Renal cortical epithelial cell (primary cell): ENCODE measurements at regions not wholly inside any gene's neighbourhood (a gene's known extent, or its start where the extent isn't known, plus 50 kb on each side); places are given as distances from the start of the nearest gene placed in this dataset.

Source experiments
- DNase-seq: peaks from one replicate; pipeline ENCODE4 v3.0.0-alpha.2; 2011; ENCODE audit warnings: low read depth

DNA sequence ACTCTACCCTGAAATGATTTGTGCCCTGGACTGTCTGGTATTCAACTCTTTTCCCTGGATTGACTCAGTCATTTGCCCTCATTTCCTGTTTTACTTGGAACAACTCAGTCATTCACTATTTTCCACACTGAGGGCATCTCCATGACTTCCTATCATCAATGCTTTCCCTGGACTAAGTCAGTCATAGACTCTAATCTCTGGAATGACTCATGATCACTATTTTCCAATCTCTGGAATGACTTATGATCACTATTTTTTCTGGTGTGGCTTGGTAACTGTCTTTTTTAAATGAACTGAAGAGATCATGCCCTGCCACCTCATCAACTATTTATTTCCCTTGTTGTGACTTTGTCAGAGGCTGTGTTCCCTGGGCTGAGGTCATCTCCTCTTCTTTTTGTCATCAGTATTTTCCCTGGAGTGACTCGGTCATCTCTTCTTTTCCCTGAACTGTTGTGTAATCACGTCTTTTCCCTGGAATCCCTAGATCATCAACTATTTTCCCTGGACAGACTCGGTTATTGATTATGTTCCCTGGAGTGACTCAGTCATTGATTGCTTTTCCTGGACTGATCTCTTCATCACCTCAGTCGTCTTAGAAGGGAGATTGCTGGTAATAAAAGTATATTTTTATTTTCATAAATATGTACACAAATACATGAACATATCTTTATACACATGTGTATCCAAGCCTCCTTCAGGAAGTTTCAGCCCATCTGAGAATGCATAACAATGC lies 327.1 kb upstream of the VCX start:
- DNase-seq: peak; percentile 27

DNA sequence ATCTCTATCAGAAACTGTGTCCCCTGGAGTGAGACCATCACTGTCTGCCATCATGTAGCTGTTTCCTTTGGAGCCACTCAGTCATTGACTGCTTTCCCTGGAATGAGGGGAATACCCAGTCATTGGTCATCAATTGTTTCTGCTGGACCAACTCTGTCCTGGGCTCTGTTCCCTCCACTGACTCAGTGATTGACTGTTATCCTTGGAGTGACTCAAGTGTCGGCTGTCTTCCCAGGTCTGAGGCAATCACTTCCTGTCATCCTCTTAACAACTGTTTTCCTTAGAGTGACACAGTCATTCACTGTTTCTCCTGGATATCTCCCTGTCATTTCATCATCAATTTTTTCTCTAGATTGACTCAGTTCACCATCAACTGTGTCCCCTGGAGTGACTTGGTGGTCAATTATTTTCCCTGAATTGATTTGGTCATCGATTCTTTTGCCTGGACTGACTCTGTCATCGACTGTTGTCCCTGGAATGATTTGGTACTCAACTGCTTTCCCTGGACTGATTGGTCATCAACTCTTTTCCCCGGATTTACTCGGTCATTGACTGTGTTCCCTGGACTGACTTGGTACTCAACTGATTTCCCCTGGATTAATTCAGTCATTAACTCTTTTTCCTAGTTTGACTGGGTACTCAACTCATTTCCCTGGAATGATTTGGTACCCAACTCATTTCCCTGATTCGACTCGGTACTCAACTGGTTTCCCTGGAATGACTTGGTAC lies 327.9 kb upstream of the VCX start:
- peak; percentile 45 for DNase-seq

- DNase-seq: no peak
Observed at GRCh38 chrX:7512845-7513244, 330.1 kb upstream of the VCX start.

GRCh38 chrX:7503251-7503650 lies 339.7 kb upstream of the VCX start:
- no peak for DNase-seq

DNA sequence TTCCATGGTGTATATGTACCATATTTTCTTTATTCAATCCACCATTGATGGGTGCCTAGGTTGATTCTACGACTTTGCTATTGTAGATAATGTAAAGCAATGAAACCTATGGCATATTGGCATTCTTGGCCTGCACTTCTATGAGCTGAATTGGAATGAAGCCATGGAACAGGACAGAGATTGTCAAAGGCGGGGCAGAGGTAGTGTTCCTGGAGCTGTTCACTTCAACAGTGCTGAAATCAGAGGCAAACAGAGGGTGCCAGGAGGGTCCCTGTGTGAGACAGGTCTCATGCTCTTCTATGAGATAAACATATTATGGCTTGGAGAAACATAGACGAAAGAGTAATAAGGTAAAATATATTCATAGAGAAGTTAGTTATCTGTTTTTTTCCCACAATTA lies 342.6 kb upstream of the VCX start:
- DNase-seq: no peak

- no peak for DNase-seq
Observed at GRCh38 chrX:7486505-7486904, 338.6 kb upstream of the PUDP start.

- DNase-seq: no peak
Observed at GRCh38 chrX:7485061-7485460, 337.1 kb upstream of the PUDP start.

DNA sequence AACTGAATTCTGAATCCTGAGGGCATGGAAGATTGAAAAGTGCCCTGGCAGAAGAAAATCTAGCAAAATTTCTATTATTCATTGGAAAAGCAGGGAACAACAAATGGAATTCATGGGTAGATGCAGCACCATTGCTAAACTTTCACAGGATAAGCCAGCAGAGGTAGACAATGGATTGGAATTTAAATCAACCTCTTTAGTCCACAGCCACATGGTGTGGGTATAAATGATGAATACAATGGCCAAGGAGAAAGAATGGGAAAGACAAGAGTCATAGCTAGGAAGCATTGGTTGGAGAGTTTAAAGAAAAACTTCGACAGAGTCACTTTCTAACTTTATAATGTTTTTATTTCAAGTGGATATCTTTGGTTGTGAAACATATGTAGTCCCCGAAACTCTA lies 332.8 kb upstream of the PUDP start:
- DNase-seq: no peak

GRCh38 chrX:7462110-7462509 lies 314.2 kb upstream of the PUDP start:
- DNase-seq: no peak

GRCh38 chrX:7461051-7461450 lies 313.1 kb upstream of the PUDP start:
- DNase-seq: peak; percentile 29

DNA sequence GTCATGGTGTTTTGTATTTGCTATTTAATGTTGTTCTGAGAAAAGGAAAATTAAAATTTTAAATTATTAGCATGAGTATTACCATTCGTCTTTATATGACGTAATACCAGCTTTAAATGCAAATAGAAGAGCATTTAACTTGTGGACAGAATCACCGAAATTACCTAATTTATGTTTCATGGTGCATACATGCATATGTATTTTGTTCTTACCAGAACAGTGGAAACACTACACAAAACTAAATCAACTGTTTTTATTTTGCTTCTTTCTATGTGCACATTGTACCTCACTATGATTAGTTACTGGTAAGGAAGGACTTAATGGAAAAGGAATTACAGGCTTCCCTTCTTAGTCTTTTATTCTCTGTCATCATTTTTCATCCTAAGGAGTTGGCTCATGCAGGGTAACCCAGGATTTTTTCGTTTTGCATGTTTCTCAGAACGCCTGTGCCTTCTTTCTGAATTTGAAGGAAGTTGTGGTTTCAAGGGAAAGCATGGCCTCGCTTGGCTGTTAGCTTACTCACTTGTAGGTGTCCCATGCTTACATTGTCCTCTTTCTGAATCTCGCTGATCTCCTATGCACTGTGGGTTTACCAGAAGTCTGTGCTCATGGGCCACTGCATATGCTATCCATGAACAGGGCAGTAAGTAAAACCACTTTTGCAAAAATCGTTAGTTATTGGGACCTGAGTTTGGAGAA lies 300.0 kb upstream of the PUDP start:
- no peak for DNase-seq

DNA sequence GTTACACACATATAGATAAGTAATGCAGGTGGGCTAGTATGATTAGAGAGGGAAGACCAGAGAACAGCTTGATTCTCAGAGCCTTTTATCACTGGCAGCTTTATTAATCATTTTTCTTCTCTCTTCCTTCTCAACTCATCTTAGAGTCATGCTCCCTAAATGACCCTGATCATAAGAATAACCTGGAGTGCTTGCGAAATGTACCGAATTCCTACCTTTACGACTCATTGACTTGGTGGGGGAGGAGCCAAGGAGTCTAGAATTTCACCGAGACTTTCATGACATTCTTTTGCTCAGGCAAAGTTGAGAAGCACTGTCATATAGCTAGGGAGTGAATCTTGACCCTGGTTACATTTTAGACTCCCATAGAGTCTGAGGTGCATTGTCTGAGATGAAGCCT lies 298.9 kb upstream of the PUDP start:
- DNase-seq: peak; percentile 82

DNA sequence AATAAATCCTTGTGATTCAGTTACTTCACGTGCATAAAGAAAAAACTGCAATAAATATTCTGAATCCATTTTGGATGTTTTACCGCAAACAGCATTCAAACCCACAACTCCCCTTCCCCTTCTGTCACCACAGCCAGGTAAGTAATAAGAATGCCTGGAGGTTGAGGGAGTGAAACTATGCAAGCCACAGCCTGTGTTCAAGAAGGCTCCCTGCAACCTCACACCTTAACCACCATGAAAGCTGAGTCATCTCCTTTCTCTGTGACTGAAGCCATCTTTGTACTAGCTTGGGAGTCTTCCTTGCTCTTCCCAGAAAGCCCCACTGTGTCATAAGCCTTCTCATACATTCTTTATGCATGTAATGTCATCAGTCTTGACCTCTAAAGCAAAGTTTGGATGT lies 297.0 kb upstream of the PUDP start:
- DNase-seq: peak; percentile 54

DNA sequence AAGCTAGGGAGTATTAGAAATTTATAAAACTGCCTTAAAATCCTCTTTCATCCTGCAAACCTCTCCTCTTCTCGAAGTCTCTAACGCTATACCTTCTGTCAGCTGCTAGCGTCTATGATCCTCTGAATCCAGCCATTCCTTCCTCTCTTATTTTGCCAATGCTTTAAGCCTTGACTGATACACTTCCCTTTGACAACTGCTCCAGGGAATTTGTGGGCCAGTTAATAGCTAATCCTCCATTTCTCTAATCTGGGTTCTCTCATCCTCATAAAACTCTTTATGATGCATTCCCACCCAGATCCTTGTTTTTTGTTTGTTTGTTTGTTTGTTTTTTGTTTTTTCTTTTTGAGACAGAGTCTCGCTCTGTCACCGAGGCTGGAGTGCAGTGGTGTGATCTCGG lies 293.6 kb upstream of the PUDP start:
- DNase-seq: peak; percentile 29

DNA sequence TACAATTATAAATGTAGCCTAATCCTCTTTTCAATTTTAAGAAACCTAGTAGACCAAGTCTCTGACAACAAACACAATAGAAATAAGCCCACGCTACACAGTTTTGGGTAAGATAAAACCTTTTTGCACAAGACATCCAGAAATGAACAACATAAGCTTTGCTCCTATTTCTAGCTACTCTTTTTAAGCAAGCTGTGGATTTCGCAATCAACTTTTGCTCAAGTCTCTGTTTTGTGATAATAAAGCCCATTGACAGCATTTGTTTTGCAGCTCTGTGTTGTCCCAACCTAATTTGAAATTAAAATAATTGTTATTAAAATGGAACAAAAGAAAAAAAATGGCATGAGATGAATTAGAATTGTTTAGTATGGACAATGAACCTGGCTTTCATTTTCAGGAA lies 287.9 kb upstream of the PUDP start:
- peak; percentile 10 for DNase-seq

- no peak for DNase-seq
Observed at GRCh38 chrX:7432901-7433300, 284.9 kb upstream of the PUDP start.

- DNase-seq: no peak
Observed at GRCh38 chrX:7420717-7421116, 272.8 kb upstream of the PUDP start.

DNA sequence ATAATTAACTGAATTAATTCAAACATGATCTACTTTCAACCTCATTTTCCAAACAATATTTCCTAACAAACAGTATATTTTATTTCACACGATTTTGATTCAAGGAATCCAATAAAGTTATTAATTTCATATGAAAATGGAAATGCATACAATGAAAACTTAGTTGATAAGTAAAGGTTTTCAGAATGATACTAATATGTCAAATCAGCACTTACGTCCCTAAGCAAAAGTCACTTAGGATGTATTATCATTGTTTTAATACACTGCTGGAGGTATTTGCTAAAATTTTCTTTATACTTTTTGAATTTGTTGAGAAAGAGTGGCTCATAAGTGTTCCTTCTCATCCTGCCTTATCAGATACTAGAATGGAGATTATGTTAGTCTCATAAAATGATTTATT lies 266.8 kb upstream of the PUDP start:
- no peak for DNase-seq

DNA sequence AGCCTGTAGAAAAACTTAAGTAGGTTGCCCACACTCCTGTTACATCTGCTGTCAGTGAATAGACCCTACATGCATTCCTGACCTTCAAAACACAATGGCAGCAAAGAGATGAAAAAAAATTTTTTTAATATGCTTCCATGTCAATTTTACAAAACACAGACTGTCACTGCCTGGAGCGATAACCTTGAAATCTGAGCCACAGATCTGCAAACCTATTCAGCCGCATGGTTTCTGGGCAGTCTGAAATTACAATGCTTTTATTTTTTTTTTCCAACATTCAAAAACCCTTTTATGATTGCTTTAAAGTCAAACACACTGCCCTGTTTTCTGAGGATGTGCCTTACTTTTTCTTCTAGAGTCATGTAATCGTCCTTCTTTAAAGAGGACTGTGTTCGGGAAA lies 264.9 kb upstream of the PUDP start:
- DNase-seq: no peak

GRCh38 chrX:7409866-7410265 lies 261.9 kb upstream of the PUDP start:
- no peak for DNase-seq

DNA sequence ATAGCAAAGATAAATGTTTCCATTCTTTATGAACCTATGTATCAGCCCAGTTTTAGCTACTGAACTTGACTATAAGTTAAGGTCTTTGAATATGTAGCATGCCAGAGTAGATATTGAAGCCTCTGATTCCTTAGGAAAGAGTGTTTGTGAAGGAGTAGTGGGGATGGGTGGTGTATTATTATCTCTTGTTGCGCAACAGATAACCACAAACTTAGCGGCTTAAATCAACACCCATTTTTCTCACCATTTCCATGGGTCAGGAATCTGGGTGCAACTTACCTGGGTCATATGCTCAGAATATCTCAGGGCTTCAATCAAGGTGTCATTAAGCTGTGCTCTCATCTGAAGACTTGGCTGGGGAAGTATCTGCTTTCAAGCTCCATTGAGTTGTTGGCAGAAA lies 251.4 kb upstream of the PUDP start:
- DNase-seq: no peak

DNA sequence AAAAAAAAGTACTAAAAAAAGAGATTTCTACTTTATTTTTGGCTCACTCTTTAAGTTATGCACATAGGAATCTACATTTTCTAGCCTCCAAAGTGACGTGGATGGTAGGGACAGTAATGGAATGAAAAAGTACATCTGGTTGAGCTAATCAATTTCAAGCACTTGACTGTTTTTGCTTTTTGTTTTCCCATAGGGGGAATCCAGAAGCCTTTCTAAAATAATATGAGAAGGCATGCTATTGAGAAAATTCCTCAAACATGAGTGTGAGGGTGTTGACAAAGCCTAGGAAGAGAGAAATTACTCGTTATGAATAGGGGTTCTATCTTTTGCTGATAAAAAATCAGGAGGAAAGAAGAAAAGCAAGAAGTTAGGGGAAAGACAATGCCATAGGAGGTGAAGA lies 242.5 kb upstream of the PUDP start:
- DNase-seq: no peak

DNA sequence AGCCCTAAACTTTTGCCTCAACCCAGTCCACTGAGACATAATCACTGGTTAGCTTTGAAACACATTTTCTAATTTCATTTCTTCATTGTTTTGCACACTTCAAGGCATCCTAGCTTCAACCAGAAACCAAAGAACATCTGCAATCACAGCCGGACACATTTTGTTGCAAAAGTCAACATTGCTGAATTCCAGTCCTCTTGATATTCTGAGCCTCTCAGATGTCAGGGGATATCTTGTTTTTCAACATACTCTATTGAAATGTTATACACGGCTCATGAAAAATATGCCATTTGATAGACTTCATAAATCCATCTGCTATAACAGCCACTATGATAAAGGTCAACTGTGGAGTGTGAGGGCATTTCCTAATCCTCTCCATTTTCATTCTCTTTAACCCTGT lies 241.6 kb upstream of the PUDP start:
- DNase-seq: no peak
